ENCODE measurements at regions not wholly inside any gene's neighbourhood (a gene's known extent, or its start where the extent isn't known, plus 50 kb on each side); places are given as distances from the start of the nearest gene placed in this dataset.

GRCh38 chr17:53543472-53543871, 279.3 kb upstream of the KIF2B start:
- no peaks in the 10 kb centered on the region for H3K9me3 ChIP-seq
- intact Hi-C loops (cut with micrococcal nuclease; ENCODE audit: unreplicated experiment) = no loop called here
- TF ChIP-seq CTCF (IDR thresholded peaks at IDR 0.05; ENCODE audit: insufficient read depth in 1 of 2, low read depth in 1 of 2, low read length in 1 of 2, severe bottlenecking in 1 of 2, unreplicated experiment in 1 of 2) = no peak
- DNase-seq = no peak
- POLR2A ChIA-PET = no interaction called here
- Mint-ChIP-seq H3K9me3 (ENCODE audit: unreplicated experiment) (no peaks in the 10 kb centered on the region), H3K4me3 (ENCODE audit: unreplicated experiment) (no peak overlapping the region), H3K36me3 (ENCODE audit: insufficient read depth, unreplicated experiment) (no peaks in the 10 kb centered on the region), H3K27ac (ENCODE audit: unreplicated experiment) (no peak overlapping the region), H3K27me3 (ENCODE audit: insufficient read depth, unreplicated experiment) (no peaks in the 10 kb centered on the region), H3K4me1 (ENCODE audit: low read depth, unreplicated experiment) (no peaks in the 10 kb centered on the region)
- no peaks in the 10 kb centered on the region for H3K4me1 ChIP-seq
- CTCF ChIA-PET = no interaction called here
- no peaks in the 10 kb centered on the region for H3K27me3 ChIP-seq (replicated peaks; ENCODE audit: control insufficient read depth, insufficient read depth, low read length)
- H3K4me3 ChIP-seq (ENCODE audit: low read depth, low read length) = no peak overlapping the region
- H3K36me3 ChIP-seq (ENCODE audit: control insufficient read depth, insufficient read depth, low read length) = no peaks in the 10 kb centered on the region
- BruUV-seq (replicated peaks) = no TSS peak

- Mint-ChIP-seq H3K27ac (ENCODE audit: unreplicated experiment) (no peak overlapping the region), H3K4me3 (ENCODE audit: unreplicated experiment) (no peak overlapping the region), H3K36me3 (ENCODE audit: insufficient read depth, unreplicated experiment) (no peaks in the 10 kb centered on the region), H3K4me1 (ENCODE audit: low read depth, unreplicated experiment) (no peaks in the 10 kb centered on the region), H3K9me3 (ENCODE audit: unreplicated experiment) (no peaks in the 10 kb centered on the region), H3K27me3 (ENCODE audit: insufficient read depth, unreplicated experiment) (no peaks in the 10 kb centered on the region)
- CTCF ChIA-PET = no interaction called here
- Histone ChIP-seq H3K36me3 (ENCODE audit: control insufficient read depth, insufficient read depth, low read length) (no peaks in the 10 kb centered on the region), H3K9me3 (no peaks in the 10 kb centered on the region), H3K27me3 (replicated peaks; ENCODE audit: control insufficient read depth, insufficient read depth, low read length) (no peaks in the 10 kb centered on the region), H3K4me1 (no peaks in the 10 kb centered on the region), H3K4me3 (ENCODE audit: low read depth, low read length) (no peak overlapping the region)
- intact Hi-C loops (cut with micrococcal nuclease; ENCODE audit: unreplicated experiment) = no loop called here
- POLR2A ChIA-PET = no interaction called here
- DNase-seq = no peak
- TF ChIP-seq CTCF (IDR thresholded peaks at IDR 0.05; ENCODE audit: insufficient read depth in 1 of 2, low read depth in 1 of 2, low read length in 1 of 2, severe bottlenecking in 1 of 2, unreplicated experiment in 1 of 2) = no peak
- no TSS peak for BruUV-seq (replicated peaks)
These were observed 284.6 kb upstream of the KIF2B start for GRCh38 chr17:53538129-53538617.

GRCh38 chr17:53527473-53527872, 295.3 kb upstream of the KIF2B start:
- DNase-seq = no peak
- no peak overlapping the region for H3K4me3 ChIP-seq (ENCODE audit: low read depth, low read length)
- Mint-ChIP-seq H3K4me3 (ENCODE audit: unreplicated experiment) (no peak overlapping the region), H3K4me1 (ENCODE audit: low read depth, unreplicated experiment) (no peaks in the 10 kb centered on the region), H3K9me3 (ENCODE audit: unreplicated experiment) (peaks cover 11% of the 10 kb centered on the region), H3K27ac (ENCODE audit: unreplicated experiment) (no peak overlapping the region), H3K36me3 (ENCODE audit: insufficient read depth, unreplicated experiment) (no peaks in the 10 kb centered on the region), H3K27me3 (ENCODE audit: insufficient read depth, unreplicated experiment) (no peaks in the 10 kb centered on the region)
- H3K4me1 ChIP-seq = no peaks in the 10 kb centered on the region
- ChIA-PET CTCF (no interaction called here), POLR2A (no interaction called here)
- intact Hi-C loops (cut with micrococcal nuclease; ENCODE audit: unreplicated experiment) = no loop called here
- no TSS peak for BruUV-seq (replicated peaks)
- no peaks in the 10 kb centered on the region for H3K36me3 ChIP-seq (ENCODE audit: control insufficient read depth, insufficient read depth, low read length)
- H3K27me3 ChIP-seq (replicated peaks; ENCODE audit: control insufficient read depth, insufficient read depth, low read length) = no peaks in the 10 kb centered on the region
- no peaks in the 10 kb centered on the region for H3K9me3 ChIP-seq
- no peak for TF ChIP-seq CTCF (IDR thresholded peaks at IDR 0.05; ENCODE audit: insufficient read depth in 1 of 2, low read depth in 1 of 2, low read length in 1 of 2, severe bottlenecking in 1 of 2, unreplicated experiment in 1 of 2)

All from Caco-2 (cell line).